ENCODE measurements at regions not wholly inside any gene's neighbourhood (a gene's known extent, or its start where the extent isn't known, plus 50 kb on each side); places are given as distances from the start of the nearest gene placed in this dataset.

DNA sequence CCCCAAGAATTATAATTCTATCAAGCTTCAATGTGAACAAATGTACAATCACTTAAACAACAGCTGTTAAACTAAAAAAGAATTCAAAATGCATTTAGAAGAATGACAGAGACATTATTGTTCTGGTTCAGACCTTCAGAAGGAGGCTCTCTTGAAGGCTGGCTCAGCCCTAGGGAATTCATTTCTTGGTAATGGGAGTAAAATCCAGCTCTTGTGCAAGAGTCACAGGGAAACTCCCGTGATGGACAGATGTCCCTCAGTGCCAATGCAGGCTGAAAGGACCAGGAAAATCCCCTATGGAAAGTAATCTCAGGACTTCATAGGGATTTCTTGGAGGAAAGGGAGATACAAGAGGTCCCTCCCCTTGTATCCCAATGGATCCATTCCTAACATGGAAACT, 149.9 kb upstream of the STT3B start:
- no peak overlapping the region for H3K9ac ChIP-seq (ENCODE audit: low read length)
- no peak overlapping the region for H3K27ac ChIP-seq (ENCODE audit: low read depth, low read length)
- H3K79me2 ChIP-seq (ENCODE audit: insufficient read depth, low read length): no peaks in the 10 kb centered on the region
- H3K4me1 ChIP-seq (ENCODE audit: insufficient read depth, low read length): peaks cover 12% of the 10 kb centered on the region
- H3K27me3 ChIP-seq (ENCODE audit: insufficient read depth, low read length): no peaks in the 10 kb centered on the region
- Mint-ChIP-seq H3K4me1 (ENCODE audit: low read depth, unreplicated experiment) (peaks cover 5% of the 10 kb centered on the region), H3K27me3 (ENCODE audit: low read depth, unreplicated experiment) (peaks cover 3% of the 10 kb centered on the region), H3K27ac (ENCODE audit: unreplicated experiment) (no peak overlapping the region), H3K4me3 (ENCODE audit: unreplicated experiment) (no peak overlapping the region), H3K9me3 (ENCODE audit: unreplicated experiment) (peaks cover 9% of the 10 kb centered on the region), H3K36me3 (ENCODE audit: low read depth, unreplicated experiment) (peaks cover 1% of the 10 kb centered on the region)
- DNase-seq (ENCODE audit: low read depth) (no peak), FAIRE-seq (no peak)
- no peak overlapping the region for H3K4me3 ChIP-seq (ENCODE audit: insufficient read depth, low read depth, low read length)
- no peak overlapping the region for H3K4me2 ChIP-seq (ENCODE audit: low read length)
- H3K36me3 ChIP-seq (ENCODE audit: insufficient read depth, low read length): no peaks in the 10 kb centered on the region
- no peaks in the 10 kb centered on the region for H4K20me1 ChIP-seq (ENCODE audit: insufficient read depth, low read length)
- TF ChIP-seq, protein P1, sequence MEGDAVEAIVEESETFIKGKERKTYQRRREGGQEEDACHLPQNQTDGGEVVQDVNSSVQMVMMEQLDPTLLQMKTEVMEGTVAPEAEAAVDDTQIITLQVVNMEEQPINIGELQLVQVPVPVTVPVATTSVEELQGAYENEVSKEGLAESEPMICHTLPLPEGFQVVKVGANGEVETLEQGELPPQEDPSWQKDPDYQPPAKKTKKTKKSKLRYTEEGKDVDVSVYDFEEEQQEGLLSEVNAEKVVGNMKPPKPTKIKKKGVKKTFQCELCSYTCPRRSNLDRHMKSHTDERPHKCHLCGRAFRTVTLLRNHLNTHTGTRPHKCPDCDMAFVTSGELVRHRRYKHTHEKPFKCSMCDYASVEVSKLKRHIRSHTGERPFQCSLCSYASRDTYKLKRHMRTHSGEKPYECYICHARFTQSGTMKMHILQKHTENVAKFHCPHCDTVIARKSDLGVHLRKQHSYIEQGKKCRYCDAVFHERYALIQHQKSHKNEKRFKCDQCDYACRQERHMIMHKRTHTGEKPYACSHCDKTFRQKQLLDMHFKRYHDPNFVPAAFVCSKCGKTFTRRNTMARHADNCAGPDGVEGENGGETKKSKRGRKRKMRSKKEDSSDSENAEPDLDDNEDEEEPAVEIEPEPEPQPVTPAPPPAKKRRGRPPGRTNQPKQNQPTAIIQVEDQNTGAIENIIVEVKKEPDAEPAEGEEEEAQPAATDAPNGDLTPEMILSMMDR (IDR thresholded peaks at IDR 0.05; ENCODE audit: insufficient read depth, low read depth, low read length): no peak
- no peak for TF ChIP-seq EZH2 (IDR thresholded peaks at IDR 0.05; ENCODE audit: insufficient read depth, low read length)
- H2AFZ ChIP-seq (ENCODE audit: low read depth, low read length): no peak overlapping the region
- no peaks in the 10 kb centered on the region for H3K9me3 ChIP-seq (ENCODE audit: insufficient read depth, low read depth, low read length)

- H3K4me1 ChIP-seq (ENCODE audit: insufficient read depth, low read length): peaks cover 7% of the 10 kb centered on the region
- H3K79me2 ChIP-seq (ENCODE audit: insufficient read depth, low read length): no peaks in the 10 kb centered on the region
- H3K27me3 ChIP-seq (ENCODE audit: insufficient read depth, low read length): no peaks in the 10 kb centered on the region
- Mint-ChIP-seq H3K4me3 (ENCODE audit: unreplicated experiment) (no peak overlapping the region), H3K27me3 (ENCODE audit: low read depth, unreplicated experiment) (peaks cover 3% of the 10 kb centered on the region), H3K27ac (ENCODE audit: unreplicated experiment) (no peak overlapping the region), H3K9me3 (ENCODE audit: unreplicated experiment) (peaks cover 9% of the 10 kb centered on the region), H3K4me1 (ENCODE audit: low read depth, unreplicated experiment) (no peaks in the 10 kb centered on the region), H3K36me3 (ENCODE audit: low read depth, unreplicated experiment) (peaks cover 1% of the 10 kb centered on the region)
- peak overlapping the region; percentile 24 for H3K4me2 ChIP-seq (ENCODE audit: low read length)
- no peaks in the 10 kb centered on the region for H4K20me1 ChIP-seq (ENCODE audit: insufficient read depth, low read length)
- peak; percentile 51 for DNase-seq (ENCODE audit: low read depth)
- H3K27ac ChIP-seq (ENCODE audit: low read depth, low read length): no peak overlapping the region
- no peaks in the 10 kb centered on the region for H3K9me3 ChIP-seq (ENCODE audit: insufficient read depth, low read depth, low read length)
- H3K9ac ChIP-seq (ENCODE audit: low read length): no peak overlapping the region
- no peak overlapping the region for H3K4me3 ChIP-seq (ENCODE audit: insufficient read depth, low read depth, low read length)
- TF ChIP-seq EZH2 (IDR thresholded peaks at IDR 0.05; ENCODE audit: insufficient read depth, low read length): no peak
- TF ChIP-seq, protein P1 (IDR thresholded peaks at IDR 0.05; ENCODE audit: insufficient read depth, low read depth, low read length): no peak
- no peak overlapping the region for H2AFZ ChIP-seq (ENCODE audit: low read depth, low read length)
- no peaks in the 10 kb centered on the region for H3K36me3 ChIP-seq (ENCODE audit: insufficient read depth, low read length)
- FAIRE-seq: no peak
Measured at GRCh38 chr3:31384117-31384516, 148.6 kb upstream of the STT3B start.

DNA sequence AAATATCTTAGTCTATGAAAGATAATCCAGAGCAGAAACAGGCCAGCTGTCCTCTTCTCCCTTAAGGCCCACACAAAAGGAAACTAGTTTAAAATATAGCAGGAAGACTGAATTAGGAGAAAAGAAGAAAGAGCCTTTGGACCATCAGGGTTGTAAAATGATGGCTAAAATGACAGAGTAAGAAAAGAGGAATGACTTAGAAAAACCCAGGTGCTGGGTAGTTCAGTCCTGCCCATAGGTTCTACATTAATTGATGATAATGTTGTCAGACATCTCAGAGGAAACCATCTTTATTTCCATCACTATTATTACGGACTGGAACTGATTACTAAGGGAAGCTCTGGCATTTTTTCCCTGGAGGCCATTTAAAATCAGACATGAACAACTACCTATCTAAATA, 142.8 kb upstream of the STT3B start:
- no peaks in the 10 kb centered on the region for H3K9me3 ChIP-seq (ENCODE audit: insufficient read depth, low read depth, low read length)
- H3K4me1 ChIP-seq (ENCODE audit: insufficient read depth, low read length): no peaks in the 10 kb centered on the region
- Mint-ChIP-seq H3K4me1 (ENCODE audit: low read depth, unreplicated experiment) (no peaks in the 10 kb centered on the region), H3K9me3 (ENCODE audit: unreplicated experiment) (peaks cover 8% of the 10 kb centered on the region), H3K27me3 (ENCODE audit: low read depth, unreplicated experiment) (peaks cover 5% of the 10 kb centered on the region), H3K4me3 (ENCODE audit: unreplicated experiment) (no peak overlapping the region), H3K27ac (ENCODE audit: unreplicated experiment) (no peak overlapping the region), H3K36me3 (ENCODE audit: low read depth, unreplicated experiment) (peaks cover 1% of the 10 kb centered on the region)
- TF ChIP-seq, protein P1 (IDR thresholded peaks at IDR 0.05; ENCODE audit: insufficient read depth, low read depth, low read length): no peak
- TF ChIP-seq EZH2 (IDR thresholded peaks at IDR 0.05; ENCODE audit: insufficient read depth, low read length): no peak
- H3K27ac ChIP-seq (ENCODE audit: low read depth, low read length): no peak overlapping the region
- no peaks in the 10 kb centered on the region for H4K20me1 ChIP-seq (ENCODE audit: insufficient read depth, low read length)
- H3K36me3 ChIP-seq (ENCODE audit: insufficient read depth, low read length): no peaks in the 10 kb centered on the region
- FAIRE-seq: no peak
- H3K4me2 ChIP-seq (ENCODE audit: low read length): no peak overlapping the region
- DNase-seq (ENCODE audit: low read depth): no peak
- no peak overlapping the region for H2AFZ ChIP-seq (ENCODE audit: low read depth, low read length)
- no peak overlapping the region for H3K4me3 ChIP-seq (ENCODE audit: insufficient read depth, low read depth, low read length)
- no peaks in the 10 kb centered on the region for H3K27me3 ChIP-seq (ENCODE audit: insufficient read depth, low read length)
- H3K9ac ChIP-seq (ENCODE audit: low read length): no peak overlapping the region
- H3K79me2 ChIP-seq (ENCODE audit: insufficient read depth, low read length): no peaks in the 10 kb centered on the region
